Fibroblast of mammary gland (primary cell): ENCODE measurements at regions not wholly inside any gene's neighbourhood (a gene's known extent, or its start where the extent isn't known, plus 50 kb on each side); places are given as distances from the start of the nearest gene placed in this dataset.
"Not testable (repeated sequence)": the region's sequence is repeated elsewhere in the genome, so short reads cannot be mapped to it uniquely, and the experiment has no call there.

Source experiments
- DNase-seq: peaks from one replicate; pipeline ENCODE4 v3.0.0-alpha.2; 2010; ENCODE audit warnings: low read depth
- H3K4me3 ChIP-seq: 2 replicates; pipeline ENCODE4 v1.5.1; 2011; ENCODE audit warnings: low read depth, mild to moderate bottlenecking, low read length, moderate library complexity; ENCODE audit not compliant: control insufficient read depth
- CTCF ChIP-seq: conservative IDR thresholded peaks from 2 replicates; pipeline ENCODE4 v1.5.1; 2011; ENCODE audit warnings: low read depth, low read length, inconsistent platforms; ENCODE audit not compliant: control insufficient read depth, insufficient read depth

- no peak for TF ChIP-seq CTCF
- no peak overlapping the region for H3K4me3 ChIP-seq
- no peak for DNase-seq
Observed at GRCh38 chr10:52499281-52499680, 185.2 kb downstream of the DKK1 start.

GRCh38 chr10:52500476-52500875 lies 186.4 kb downstream of the DKK1 start:
- no peak for DNase-seq
- no peak overlapping the region for H3K4me3 ChIP-seq
- TF ChIP-seq CTCF: no peak

- no peak overlapping the region for H3K4me3 ChIP-seq
- TF ChIP-seq CTCF: no peak
- no peak for DNase-seq
Observed at GRCh38 chr10:52502237-52502636, 188.2 kb downstream of the DKK1 start.

GRCh38 chr10:52505341-52505740 lies 191.3 kb downstream of the DKK1 start:
- not testable (repeated sequence) for DNase-seq, H3K4me3 ChIP-seq

- H3K4me3 ChIP-seq: no peak overlapping the region
- no peak for DNase-seq
- no peak for TF ChIP-seq CTCF
Observed at GRCh38 chr10:52514481-52514880, 200.4 kb downstream of the DKK1 start.

GRCh38 chr10:52517012-52517411 lies 202.9 kb downstream of the DKK1 start:
- no peak for DNase-seq
- no peak for TF ChIP-seq CTCF
- H3K4me3 ChIP-seq: no peak overlapping the region

GRCh38 chr10:52523696-52524095 lies 209.6 kb downstream of the DKK1 start:
- no peak for DNase-seq
- no peak overlapping the region for H3K4me3 ChIP-seq
- TF ChIP-seq CTCF: no peak
